ENCODE measurements at regions not wholly inside any gene's neighbourhood (a gene's known extent, or its start where the extent isn't known, plus 50 kb on each side); places are given as distances from the start of the nearest gene placed in this dataset.

DNA sequence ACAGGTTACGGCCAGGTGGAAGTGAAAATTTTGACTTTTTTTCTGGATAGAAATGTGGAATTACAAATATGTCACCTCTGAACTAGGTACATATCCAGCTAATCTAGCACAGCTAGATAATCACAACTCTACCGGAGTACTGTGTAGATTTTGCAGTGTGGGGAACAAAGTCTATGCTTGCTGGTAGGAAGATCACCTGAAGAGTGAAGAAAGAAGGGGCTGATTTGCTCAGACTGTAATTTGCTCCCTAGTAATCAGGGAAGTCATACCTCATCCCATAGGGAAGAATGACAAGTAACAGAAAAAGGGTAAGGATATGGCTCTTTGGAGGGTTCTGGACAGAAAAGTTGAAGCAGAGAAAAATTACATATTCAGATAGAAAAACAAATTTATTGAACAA lies 319.6 kb upstream of the TMPRSS15 start:
- TF ChIP-seq, protein P1, sequence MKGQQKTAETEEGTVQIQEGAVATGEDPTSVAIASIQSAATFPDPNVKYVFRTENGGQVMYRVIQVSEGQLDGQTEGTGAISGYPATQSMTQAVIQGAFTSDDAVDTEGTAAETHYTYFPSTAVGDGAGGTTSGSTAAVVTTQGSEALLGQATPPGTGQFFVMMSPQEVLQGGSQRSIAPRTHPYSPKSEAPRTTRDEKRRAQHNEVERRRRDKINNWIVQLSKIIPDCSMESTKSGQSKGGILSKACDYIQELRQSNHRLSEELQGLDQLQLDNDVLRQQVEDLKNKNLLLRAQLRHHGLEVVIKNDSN (IDR thresholded peaks at IDR 0.05) = no peak
- TF ChIP-seq TEAD4 (IDR thresholded peaks at IDR 0.05) = no peak
- no peak for TF ChIP-seq EP300 (IDR thresholded peaks at IDR 0.05; ENCODE audit: borderline replicate concordance)
